ENCODE measurements at regions not wholly inside any gene's neighbourhood (a gene's known extent, or its start where the extent isn't known, plus 50 kb on each side); places are given as distances from the start of the nearest gene placed in this dataset.

GRCh38 chr1:65688215-65688566 lies 104.5 kb upstream of the PDE4B start:
- H3K27me3 Mint-ChIP-seq (ENCODE audit: insufficient read depth), result peaks cover 2% of the 10 kb centered on the region; the same call in 1 of the 2 replicates
- H3K4me1 Mint-ChIP-seq (ENCODE audit: low read depth), result peaks cover 20% of the 10 kb centered on the region
- no peak for DNase-seq
- H3K27ac Mint-ChIP-seq, result no peak overlapping the region
- H3K36me3 Mint-ChIP-seq (ENCODE audit: low read depth), result no peaks in the 10 kb centered on the region
- no peak overlapping the region for H3K4me3 Mint-ChIP-seq
- TF ChIP-seq CTCF (IDR thresholded peaks at IDR 0.05), result no peak
- no peaks in the 10 kb centered on the region for H3K9me3 Mint-ChIP-seq

- H3K36me3 Mint-ChIP-seq (ENCODE audit: low read depth), result no peaks in the 10 kb centered on the region
- peaks cover 2% of the 10 kb centered on the region; the same call in 1 of the 2 replicates for H3K27me3 Mint-ChIP-seq (ENCODE audit: insufficient read depth)
- DNase-seq, result no peak
- H3K4me1 Mint-ChIP-seq (ENCODE audit: low read depth), result peaks cover 20% of the 10 kb centered on the region
- H3K27ac Mint-ChIP-seq, result no peak overlapping the region
- no peak overlapping the region for H3K4me3 Mint-ChIP-seq
- no peaks in the 10 kb centered on the region for H3K9me3 Mint-ChIP-seq
- TF ChIP-seq CTCF (IDR thresholded peaks at IDR 0.05), result no peak
These were observed 103.8 kb upstream of the PDE4B start for GRCh38 chr1:65688848-65689247.

- Mint-ChIP-seq H3K36me3 (ENCODE audit: low read depth) (no peaks in the 10 kb centered on the region), H3K4me1 (ENCODE audit: low read depth) (peaks cover 19% of the 10 kb centered on the region), H3K27ac (no peak overlapping the region), H3K4me3 (no peak overlapping the region), H3K27me3 (ENCODE audit: insufficient read depth) (peaks cover 2% of the 10 kb centered on the region; the same call in 1 of the 2 replicates), H3K9me3 (no peaks in the 10 kb centered on the region)
- no peak for TF ChIP-seq CTCF (IDR thresholded peaks at IDR 0.05)
- DNase-seq, result no peak
These were observed 101.4 kb upstream of the PDE4B start for GRCh38 chr1:65691152-65691900.

GRCh38 chr1:65691972-65692371 lies 100.7 kb upstream of the PDE4B start:
- H3K9me3 Mint-ChIP-seq, result no peaks in the 10 kb centered on the region
- H3K4me3 Mint-ChIP-seq, result no peak overlapping the region
- no peaks in the 10 kb centered on the region for H3K36me3 Mint-ChIP-seq (ENCODE audit: low read depth)
- no peak for TF ChIP-seq CTCF (IDR thresholded peaks at IDR 0.05)
- no peak overlapping the region for H3K27ac Mint-ChIP-seq
- H3K4me1 Mint-ChIP-seq (ENCODE audit: low read depth), result peaks cover 13% of the 10 kb centered on the region
- H3K27me3 Mint-ChIP-seq (ENCODE audit: insufficient read depth), result no peaks in the 10 kb centered on the region
- no peak for DNase-seq

GRCh38 chr1:65694126-65694525 lies 98.6 kb upstream of the PDE4B start:
- no peak overlapping the region for H3K27ac Mint-ChIP-seq

More at GRCh38 chr1:65694126-65694525, 98.6 kb upstream of the PDE4B start:
- no peaks in the 10 kb centered on the region for H3K27me3 Mint-ChIP-seq (ENCODE audit: insufficient read depth)
- H3K4me1 Mint-ChIP-seq (ENCODE audit: low read depth), result no peaks in the 10 kb centered on the region
- no peaks in the 10 kb centered on the region for H3K9me3 Mint-ChIP-seq
- H3K4me3 Mint-ChIP-seq, result no peak overlapping the region
- no peak for TF ChIP-seq CTCF (IDR thresholded peaks at IDR 0.05)
- no peak for DNase-seq
- H3K36me3 Mint-ChIP-seq (ENCODE audit: low read depth), result no peaks in the 10 kb centered on the region
